ENCODE measurements at regions not wholly inside any gene's neighbourhood (a gene's known extent, or its start where the extent isn't known, plus 50 kb on each side); places are given as distances from the start of the nearest gene placed in this dataset.

GRCh38 chr10:93171837-93172236 is 98.1 kb downstream of the CYP26A1 start:
- TF ChIP-seq CTCF (IDR thresholded peaks at IDR 0.05) = no peak
- no peak for DNase-seq (ENCODE audit: low spot score in 2 of 2)
- Histone ChIP-seq H3K4me1 (no peaks in the 10 kb centered on the region), H3K9me3 (peaks cover 0 to 4% of the 10 kb centered on the region in 2 donors), H3K4me3 (no peak overlapping the region), H3K36me3 (no peaks in the 10 kb centered on the region), H3K27me3 (no peaks in the 10 kb centered on the region), H3K27ac (no peak overlapping the region)
- intact Hi-C loops (cut with DNase I) = no loop called here

- Histone ChIP-seq H3K27me3 (no peaks in the 10 kb centered on the region), H3K4me3 (no peak overlapping the region), H3K27ac (no peak overlapping the region), H3K4me1 (no peaks in the 10 kb centered on the region), H3K9me3 (peaks cover 0 to 4% of the 10 kb centered on the region in 2 donors), H3K36me3 (no peaks in the 10 kb centered on the region)
- DNase-seq (ENCODE audit: low spot score in 2 of 2) = no peak
- no peak for TF ChIP-seq CTCF (IDR thresholded peaks at IDR 0.05)
- intact Hi-C loops (cut with DNase I) = no loop called here
Measured at GRCh38 chr10:93173967-93174845, 100.5 kb downstream of the CYP26A1 start.

GRCh38 chr10:93175490-93175889 is 101.8 kb downstream of the CYP26A1 start:
- Histone ChIP-seq H3K27ac (no peak overlapping the region), H3K4me1 (no peaks in the 10 kb centered on the region), H3K9me3 (no peaks in the 10 kb centered on the region), H3K27me3 (no peaks in the 10 kb centered on the region), H3K4me3 (no peak overlapping the region), H3K36me3 (no peaks in the 10 kb centered on the region)
- DNase-seq (ENCODE audit: low spot score in 2 of 2) = no peak
- intact Hi-C loops (cut with DNase I) = no loop called here
- TF ChIP-seq CTCF (IDR thresholded peaks at IDR 0.05) = no peak

- Histone ChIP-seq H3K36me3 (no peaks in the 10 kb centered on the region), H3K9me3 (no peaks in the 10 kb centered on the region), H3K4me3 (no peak overlapping the region), H3K27ac (no peak overlapping the region), H3K4me1 (peaks cover 0 to 2% of the 10 kb centered on the region in 2 donors), H3K27me3 (no peaks in the 10 kb centered on the region)
- intact Hi-C loops (cut with DNase I) = no loop called here
- no peak for TF ChIP-seq CTCF (IDR thresholded peaks at IDR 0.05)
- DNase-seq (ENCODE audit: low spot score in 2 of 2) = no peak
Measured at GRCh38 chr10:93177511-93177910, 103.8 kb downstream of the CYP26A1 start.

GRCh38 chr10:93178226-93178625 is 104.5 kb downstream of the CYP26A1 start:
- no peak overlapping the region for H3K27ac ChIP-seq
- intact Hi-C loops (cut with DNase I) = no loop called here

More at GRCh38 chr10:93178226-93178625, 104.5 kb downstream of the CYP26A1 start:
- no peaks in the 10 kb centered on the region for H3K36me3 ChIP-seq
- H3K4me3 ChIP-seq = no peak overlapping the region
- H3K4me1 ChIP-seq = peaks cover 0 to 2% of the 10 kb centered on the region in 2 donors
- H3K9me3 ChIP-seq = no peaks in the 10 kb centered on the region
- no peak for DNase-seq (ENCODE audit: low spot score in 2 of 2)
- no peaks in the 10 kb centered on the region for H3K27me3 ChIP-seq
- no peak for TF ChIP-seq CTCF (IDR thresholded peaks at IDR 0.05)

All from ascending aorta (tissue), 2 donors.